WTC11 (cell line): ENCODE measurements at regions not wholly inside any gene's neighbourhood (a gene's known extent, or its start where the extent isn't known, plus 50 kb on each side); places are given as distances from the start of the nearest gene placed in this dataset.

ENCODE experiments used
- ATF1 ChIP-seq: sonication (generic); formaldehyde crosslinking; IDR thresholded peaks from 2 replicates; pipeline ENCODE4 v1.8.1; 2023; ENCODE audit warnings: mild to moderate bottlenecking, moderate library complexity, missing genetic modification reagents
- ATF2 ChIP-seq: sonication (generic); formaldehyde crosslinking; IDR thresholded peaks from 2 replicates; pipeline ENCODE4 v1.8.1; 2022; ENCODE audit warnings: low read depth, missing genetic modification reagents, borderline replicate concordance
- CBFB ChIP-seq: sonication (generic); formaldehyde crosslinking; IDR thresholded peaks from 2 replicates; pipeline ENCODE4 v1.8.1; 2022; ENCODE audit warnings: mild to moderate bottlenecking, low read depth, missing genetic modification reagents
- CREB1 ChIP-seq: sonication (generic); formaldehyde crosslinking; IDR thresholded peaks from 2 replicates; pipeline ENCODE4 v1.8.0; 2023; ENCODE audit warnings: mild to moderate bottlenecking, missing genetic modification reagents
- CTCF ChIP-seq: fragments of 200-600 bp; IDR thresholded peaks from 2 replicates; pipeline ENCODE4 v1.8.0; 2022; ENCODE audit warnings: antibody characterized with exemption
- E2F4 ChIP-seq: sonication (generic); formaldehyde crosslinking; IDR thresholded peaks from 2 replicates; pipeline ENCODE4 v1.8.1; 2022; ENCODE audit warnings: low read depth, mild to moderate bottlenecking, moderate library complexity, missing genetic modification reagents, borderline replicate concordance
- GABPB1 ChIP-seq: sonication (generic); formaldehyde crosslinking; IDR thresholded peaks from 2 replicates; pipeline ENCODE4 v1.8.1; 2023; ENCODE audit warnings: mild to moderate bottlenecking, missing genetic modification reagents
- IRF1 ChIP-seq: sonication (generic); formaldehyde crosslinking; IDR thresholded peaks from 2 replicates; pipeline ENCODE4 v1.8.0; 2023; ENCODE audit warnings: missing genetic modification reagents
- KAT7 ChIP-seq: sonication (generic); formaldehyde crosslinking; IDR thresholded peaks from 2 replicates; pipeline ENCODE4 v1.8.1; 2023; ENCODE audit warnings: missing genetic modification reagents, mild to moderate bottlenecking, borderline replicate concordance
- MAX ChIP-seq: sonication (generic); formaldehyde crosslinking; IDR thresholded peaks from 2 replicates; pipeline ENCODE4 v1.8.0; 2022; ENCODE audit warnings: mild to moderate bottlenecking, missing genetic modification reagents
- MYBL2 ChIP-seq: sonication (generic); formaldehyde crosslinking; IDR thresholded peaks from 2 replicates; pipeline ENCODE4 v1.8.1; 2023; ENCODE audit warnings: mild to moderate bottlenecking, moderate library complexity, missing genetic modification reagents
- NFYB ChIP-seq: sonication (generic); formaldehyde crosslinking; conservative IDR thresholded peaks from 2 replicates; pipeline ENCODE4 v1.8.0; 2022; ENCODE audit warnings: low read depth, missing genetic modification reagents
- SP1 ChIP-seq: sonication (generic); formaldehyde crosslinking; conservative IDR thresholded peaks from 2 replicates; pipeline ENCODE4 v1.8.1; 2022; ENCODE audit warnings: missing genetic modification reagents
- STAT6 ChIP-seq: sonication (generic); formaldehyde crosslinking; conservative IDR thresholded peaks from 2 replicates; pipeline ENCODE4 v1.8.1; 2023; ENCODE audit warnings: mild to moderate bottlenecking, low read depth, missing genetic modification reagents, moderate library complexity

- TF ChIP-seq CTCF (no peak), MAX (CRISPR knock-in tag) (no peak), KAT7 (CRISPR knock-in tag) (no peak), STAT6 (CRISPR knock-in tag) (no peak), IRF1 (CRISPR knock-in tag) (no peak), E2F4 (CRISPR knock-in tag) (no peak), ATF2 (CRISPR knock-in tag) (no peak), NFYB (no peak), GABPB1 (CRISPR knock-in tag) (no peak), MYBL2 (no peak), CBFB (no peak), ATF1 (no peak), SP1 (CRISPR knock-in tag) (no peak), CREB1 (CRISPR knock-in tag) (no peak)
These were observed 124.6 kb upstream of the ESR1 start for GRCh38 chr6:151682922-151683321.
